H1 (cell line): ENCODE measurements at regions not wholly inside any gene's neighbourhood (a gene's known extent, or its start where the extent isn't known, plus 50 kb on each side); places are given as distances from the start of the nearest gene placed in this dataset.

Experiments used
- CHD7 ChIP-seq: fragments of 300-600 bp; sonication (generic); IDR thresholded peaks from 2 replicates; pipeline ENCODE4 v1.7.1; 2012; ENCODE audit warnings: low read length, moderate library complexity, mild to moderate bottlenecking, inconsistent platforms; ENCODE audit not compliant: insufficient replicate concordance
- E2F6 ChIP-seq: IDR thresholded peaks from 2 replicates; pipeline ENCODE4 v1.6.1; 2012; ENCODE audit warnings: inconsistent platforms
- TAF7 ChIP-seq: optimal IDR thresholded peaks from 2 replicates; pipeline ENCODE3; 2011; ENCODE audit warnings: low read depth, mild to moderate bottlenecking, inconsistent platforms, low read length, moderate library complexity, borderline replicate concordance

- no peak for TF ChIP-seq CHD7
- TF ChIP-seq E2F6, result no peak
- TF ChIP-seq TAF7, result no peak
Measured at GRCh38 chr12:100708591-100708990, 86.0 kb upstream of the ANO4 start (continued).
